SK-N-SH (cell line): ENCODE measurements at regions not wholly inside any gene's neighbourhood (a gene's known extent, or its start where the extent isn't known, plus 50 kb on each side); places are given as distances from the start of the nearest gene placed in this dataset.

Experiments
- CTCF ChIA-PET: fragments of 300-600, 350-600 bp; formaldehyde crosslinking; extraction: SDS; loops from one replicate; lab custom pipeline; 2021; lab: Yijun Ruan, JAX
- POLR2A ChIA-PET: fragments of 350-600 bp; sonication (Branson Sonifier 250); formaldehyde crosslinking; extraction: SDS; loops from one replicate; lab custom pipeline; 2020; ENCODE audit warnings: antibody characterized with exemption, inconsistent platforms; lab: Yijun Ruan, JAX
- DNase-seq: peaks from one replicate; pipeline ENCODE4 v3.0.0; 2012
- H2AFZ ChIP-seq: fragments of 200-600 bp; sonication (generic); 2 replicates; pipeline ENCODE4 v1.8.1; 2016; ENCODE audit warnings: antibody characterized with exemption, mild to moderate bottlenecking, low read depth
- H3F3A ChIP-seq: fragments of 200-600 bp; sonication (generic); replicated peaks from 2 replicates; pipeline ENCODE3; 2016; ENCODE audit warnings: antibody characterized with exemption, mild to moderate bottlenecking; ENCODE audit not compliant: insufficient read depth
- H3K27ac ChIP-seq, 2 experiments: fragments of 200-500 bp in 1 of 2; fragments of 200-600 bp in 1 of 2; sonication (Bioruptor generic) in 1 of 2; sonication (generic), shearing (Covaris generic) in 1 of 2; 2 replicates each; pipeline versions ENCODE4 v1.5.1 to v1.6.1; 2014 to 2016; ENCODE audit warnings: low read depth in 2 of 2, inconsistent platforms in 1 of 2, low read length in 1 of 2, mild to moderate bottlenecking in 1 of 2, mixed read lengths in 1 of 2
- H3K27me3 ChIP-seq: fragments of 200-600 bp; sonication (generic), shearing (Covaris generic); 2 replicates; pipeline ENCODE4 v1.6.1; 2016; ENCODE audit warnings: mixed run types; ENCODE audit not compliant: insufficient read depth
- H3K36me3 ChIP-seq, 2 experiments: fragments of 200-500 bp in 1 of 2; fragments of 200-600 bp in 1 of 2; sonication (Bioruptor generic) in 1 of 2; sonication (generic) in 1 of 2; replicated peaks in 1 of 2; 2 replicates each; pipeline versions ENCODE3 to v1.5.1; 2014 to 2016; ENCODE audit warnings: low read length in 1 of 2, mild to moderate bottlenecking in 1 of 2; ENCODE audit not compliant: insufficient read depth in 2 of 2, control insufficient read depth in 1 of 2
- H3K4me1 ChIP-seq, 2 experiments: fragments of 200-500 bp in 1 of 2; fragments of 200-600 bp in 1 of 2; sonication (Bioruptor generic) in 1 of 2; sonication (generic), shearing (Covaris generic) in 1 of 2; 2 replicates each; pipeline versions ENCODE4 v1.5.1 to v1.6.1; 2014 to 2016; ENCODE audit warnings: low read depth in 1 of 2, low read length in 1 of 2, mixed run types in 1 of 2; ENCODE audit not compliant: insufficient read depth in 2 of 2, control insufficient read depth in 1 of 2
- H3K4me2 ChIP-seq: fragments of 200-600 bp; sonication (generic), shearing (Covaris generic); 2 replicates; pipeline ENCODE4 v1.6.1; 2017; ENCODE audit warnings: mixed run types
- H3K4me3 ChIP-seq, 2 experiments: fragments of 200-500 bp in 1 of 2; fragments of 200-600 bp in 1 of 2; sonication (Bioruptor generic) in 1 of 2; sonication (generic), shearing (Covaris generic) in 1 of 2; 2 replicates each; pipeline versions ENCODE4 v1.5.1 to v1.8.1; 2014 to 2016; ENCODE audit warnings: low read depth in 2 of 2, inconsistent platforms in 1 of 2, low read length in 1 of 2, mild to moderate bottlenecking in 1 of 2, mixed read lengths in 1 of 2, moderate library complexity in 1 of 2
- H3K79me2 ChIP-seq: fragments of 200-600 bp; sonication (generic); 2 replicates; pipeline ENCODE4 v1.8.1; 2017; ENCODE audit warnings: mild to moderate bottlenecking; ENCODE audit not compliant: insufficient read depth
- H3K9ac ChIP-seq: fragments of 200-600 bp; sonication (generic); 2 replicates; pipeline ENCODE4 v1.6.1; 2017; ENCODE audit warnings: mixed run types
- H3K9me2 ChIP-seq: fragments of 200-600 bp; sonication (generic); 2 replicates; pipeline ENCODE4 v1.6.1; 2017; ENCODE audit warnings: mixed run types
- H3K9me3 ChIP-seq: fragments of 200-600 bp; sonication (generic); 2 replicates; pipeline ENCODE4 v1.6.1; 2017; ENCODE audit warnings: mixed run types, mild to moderate bottlenecking, moderate library complexity
- H4K20me1 ChIP-seq: fragments of 200-600 bp; sonication (generic); 2 replicates; pipeline ENCODE4 v1.6.1; 2017; ENCODE audit warnings: mild to moderate bottlenecking, mixed run types; ENCODE audit not compliant: insufficient read depth
- CHD2 ChIP-seq: fragments of 150-350 bp; IDR thresholded peaks from 2 replicates; pipeline ENCODE4 v1.6.1; 2018; ENCODE audit warnings: low read length; ENCODE audit not compliant: partially characterized antibody
- CTCF ChIP-seq: fragments of 200-600 bp; sonication (generic); IDR thresholded peaks from 2 replicates; pipeline ENCODE4 v1.6.1; 2017; ENCODE audit warnings: antibody characterized with exemption, mild to moderate bottlenecking, moderate library complexity
- ELF1 ChIP-seq: IDR thresholded peaks from 2 replicates; pipeline ENCODE4 v1.4.0; 2012
- EZH2phosphoT487 ChIP-seq: fragments of 200-600 bp; sonication (generic); IDR thresholded peaks from 2 replicates; pipeline ENCODE4 v1.6.1; 2017; ENCODE audit warnings: low read depth, mixed run types, mild to moderate bottlenecking, antibody characterized with exemption, moderate library complexity, borderline replicate concordance
- FOSL2 ChIP-seq: IDR thresholded peaks from 2 replicates; pipeline ENCODE4 v1.4.0; 2012; ENCODE audit warnings: low read depth, mild to moderate bottlenecking, moderate library complexity, borderline replicate concordance
- FOXM1 ChIP-seq: IDR thresholded peaks from 2 replicates; pipeline ENCODE4 v1.4.0; 2012; ENCODE audit warnings: low read depth, mild to moderate bottlenecking
- GABPA ChIP-seq: IDR thresholded peaks from 2 replicates; pipeline ENCODE4 v1.4.0; 2012; ENCODE audit warnings: low read depth, mild to moderate bottlenecking
- IRF3 ChIP-seq: fragments of 150-350 bp; IDR thresholded peaks from 2 replicates; pipeline ENCODE4 v1.6.1; 2016; ENCODE audit warnings: mild to moderate bottlenecking, low read depth, low read length
- MAX ChIP-seq: IDR thresholded peaks from 2 replicates; pipeline ENCODE4 v1.4.0; 2012; ENCODE audit warnings: low read depth
- NFIC ChIP-seq: IDR thresholded peaks from 2 replicates; pipeline ENCODE4 v1.4.0; 2012; ENCODE audit warnings: borderline replicate concordance
- NRF1 ChIP-seq: IDR thresholded peaks from 2 replicates; pipeline ENCODE4 v1.6.1; 2012; ENCODE audit warnings: low read depth, mild to moderate bottlenecking, low read length
- REST ChIP-seq: IDR thresholded peaks from 2 replicates; pipeline ENCODE4 v1.6.1; 2012; ENCODE audit warnings: mild to moderate bottlenecking, low read depth, low read length, moderate library complexity
- RXRA ChIP-seq: IDR thresholded peaks from 2 replicates; pipeline ENCODE4 v1.4.0; 2012; ENCODE audit warnings: low read depth, mild to moderate bottlenecking, borderline replicate concordance
- SIN3A ChIP-seq: IDR thresholded peaks from 2 replicates; pipeline ENCODE4 v1.6.1; 2012; ENCODE audit warnings: low read depth, mild to moderate bottlenecking, low read length, moderate library complexity, borderline replicate concordance
- SMC3 ChIP-seq: IDR thresholded peaks from 2 replicates; pipeline ENCODE4 v1.6.1; 2012; ENCODE audit warnings: low read depth, low read length, improper control_type of control experiment
- TEAD4 ChIP-seq: IDR thresholded peaks from 2 replicates; pipeline ENCODE4 v1.4.0; 2012; ENCODE audit warnings: mild to moderate bottlenecking, borderline replicate concordance; ENCODE audit not compliant: insufficient read depth
- USF1 ChIP-seq: IDR thresholded peaks from 2 replicates; pipeline ENCODE4 v1.4.0; 2012; ENCODE audit warnings: low read depth, borderline replicate concordance
- USF2 ChIP-seq: fragments of 150-350 bp; IDR thresholded peaks from 2 replicates; pipeline ENCODE4 v1.6.1; 2017; ENCODE audit warnings: antibody characterized with exemption, low read length, low read depth, borderline replicate concordance
- ZBTB33 ChIP-seq: IDR thresholded peaks from 2 replicates; pipeline ENCODE4 v1.4.0; 2012; ENCODE audit warnings: low read depth, borderline replicate concordance

GRCh38 chr2:221060376-221060775 lies 511.7 kb downstream of the EPHA4 start:
- ChIA-PET POLR2A (no interaction called here), CTCF (no interaction called here)
- TF ChIP-seq CHD2 (no peak), RXRA (no peak), TEAD4 (no peak), ZBTB33 (no peak), FOXM1 (no peak), USF1 (no peak), GABPA (no peak), IRF3 (no peak), SIN3A (no peak), CTCF (no peak), REST (no peak), FOSL2 (no peak), EZH2phosphoT487 (no peak), NFIC (no peak), USF2 (no peak), MAX (no peak), ELF1 (no peak), NRF1 (no peak), SMC3 (no peak)
- no peak for DNase-seq
- H3K79me2 ChIP-seq = no peaks in the 10 kb centered on the region
- no peak overlapping the region for H3K4me2 ChIP-seq
- H3K27ac ChIP-seq = no peak overlapping the region
- no peaks in the 10 kb centered on the region for H3K36me3 ChIP-seq
- H3K27me3 ChIP-seq = no peaks in the 10 kb centered on the region
- H3K4me1 ChIP-seq = no peaks in the 10 kb centered on the region
- H3K9me3 ChIP-seq = no peaks in the 10 kb centered on the region
- H4K20me1 ChIP-seq = no peaks in the 10 kb centered on the region
- H3F3A ChIP-seq = no peaks in the 10 kb centered on the region
- H3K9me2 ChIP-seq = no peaks in the 10 kb centered on the region
- H3K4me3 ChIP-seq = no peak overlapping the region
- no peak overlapping the region for H3K9ac ChIP-seq
- no peak overlapping the region for H2AFZ ChIP-seq
